CD4-positive, alpha-beta T cell treated with Interleukin-6 at 100 ng/mL for 8 hours (primary cell): ENCODE measurements at regions not wholly inside any gene's neighbourhood (a gene's known extent, or its start where the extent isn't known, plus 50 kb on each side); places are given as distances from the start of the nearest gene placed in this dataset.

ENCODE experiments used
- DNase-seq: peaks from one replicate; pipeline ENCODE4 v3.0.0-alpha.2; 2020; ENCODE audit warnings: mixed read lengths, low spot score

GRCh38 chr5:68379275-68380036, 163.9 kb downstream of the PIK3R1 start:
- DNase-seq: no peak

- no peak for DNase-seq
These were observed 164.5 kb downstream of the PIK3R1 start for GRCh38 chr5:68380078-68380477.

- peak; percentile 27 for DNase-seq
These were observed 165.5 kb downstream of the PIK3R1 start for GRCh38 chr5:68381060-68381459.

- DNase-seq: no peak
These were observed 166.4 kb downstream of the PIK3R1 start for GRCh38 chr5:68381909-68382308.

GRCh38 chr5:68382640-68383039, 167.1 kb downstream of the PIK3R1 start:
- DNase-seq: no peak

GRCh38 chr5:68383888-68384310, 168.3 kb downstream of the PIK3R1 start:
- DNase-seq: no peak

- no peak for DNase-seq
These were observed 169.5 kb downstream of the PIK3R1 start for GRCh38 chr5:68384936-68385594.

GRCh38 chr5:68385936-68386335, 170.4 kb downstream of the PIK3R1 start:
- no peak for DNase-seq

- DNase-seq: no peak
These were observed 171.7 kb downstream of the PIK3R1 start for GRCh38 chr5:68387074-68387796.

- DNase-seq: no peak
These were observed 174.1 kb downstream of the PIK3R1 start for GRCh38 chr5:68389618-68390017.

GRCh38 chr5:68392617-68393016, 177.1 kb downstream of the PIK3R1 start:
- DNase-seq: no peak

- no peak for DNase-seq
These were observed 179.7 kb downstream of the PIK3R1 start for GRCh38 chr5:68395302-68395701.

GRCh38 chr5:68395926-68396511, 180.5 kb downstream of the PIK3R1 start:
- DNase-seq: no peak

GRCh38 chr5:68396722-68397121, 181.2 kb downstream of the PIK3R1 start:
- no peak for DNase-seq

GRCh38 chr5:68398146-68398812, 182.7 kb downstream of the PIK3R1 start:
- no peak for DNase-seq

GRCh38 chr5:68403301-68403700, 187.7 kb downstream of the PIK3R1 start:
- DNase-seq: no peak

GRCh38 chr5:68404246-68404645, 188.7 kb downstream of the PIK3R1 start:
- DNase-seq: no peak

GRCh38 chr5:68405026-68405684, 189.6 kb downstream of the PIK3R1 start:
- no peak for DNase-seq

GRCh38 chr5:68405784-68406743, 190.5 kb downstream of the PIK3R1 start:
- DNase-seq: no peak

- no peak for DNase-seq
These were observed 191.2 kb downstream of the PIK3R1 start for GRCh38 chr5:68406767-68407241.
